ENCODE measurements at regions not wholly inside any gene's neighbourhood (a gene's known extent, or its start where the extent isn't known, plus 50 kb on each side); places are given as distances from the start of the nearest gene placed in this dataset.

- no peak for TF ChIP-seq CHD2 (IDR thresholded peaks at IDR 0.05; ENCODE audit: low read length)
- TF ChIP-seq RXRA (IDR thresholded peaks at IDR 0.05; ENCODE audit: insufficient read depth, low read depth, low read length) = no peak
- TF ChIP-seq, protein P1, sequence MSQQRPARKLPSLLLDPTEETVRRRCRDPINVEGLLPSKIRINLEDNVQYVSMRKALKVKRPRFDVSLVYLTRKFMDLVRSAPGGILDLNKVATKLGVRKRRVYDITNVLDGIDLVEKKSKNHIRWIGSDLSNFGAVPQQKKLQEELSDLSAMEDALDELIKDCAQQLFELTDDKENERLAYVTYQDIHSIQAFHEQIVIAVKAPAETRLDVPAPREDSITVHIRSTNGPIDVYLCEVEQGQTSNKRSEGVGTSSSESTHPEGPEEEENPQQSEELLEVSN (IDR thresholded peaks at IDR 0.05) = no peak
- TF ChIP-seq SP4 (IDR thresholded peaks at IDR 0.05; ENCODE audit: low read length) = no peak
Observed at GRCh38 chr17:14935845-14936485, 329.2 kb downstream of the PMP22 start (continued).

All from H1 (cell line).